ENCODE measurements at regions not wholly inside any gene's neighbourhood (a gene's known extent, or its start where the extent isn't known, plus 50 kb on each side); places are given as distances from the start of the nearest gene placed in this dataset.

- H3K18ac ChIP-seq (ENCODE audit: extremely low read depth, low read length) = no peak overlapping the region
- no peak overlapping the region for H2AFZ ChIP-seq (ENCODE audit: low read length)
- H2BK12ac ChIP-seq (ENCODE audit: low read depth, low read length) = no peak overlapping the region
- no peak overlapping the region for H3K56ac ChIP-seq (replicated peaks; ENCODE audit: insufficient read length, low read depth, low read length)
- no peaks in the 10 kb centered on the region for H3K27me3 ChIP-seq (replicated peaks in 1 of 4; ENCODE audit: control insufficient read depth in 3 of 4, extremely low read depth in 1 of 4, insufficient read depth in 3 of 4, low read length in 3 of 4)
- FAIRE-seq (no peak), DNase-seq (ENCODE audit: low read depth in 1 of 2, low spot score in 2 of 2) (no peak)
- H4K91ac ChIP-seq (replicated peaks; ENCODE audit: insufficient read length, low read length) = no peak overlapping the region
- no peak overlapping the region for H3K4ac ChIP-seq (replicated peaks; ENCODE audit: insufficient read length, low read depth, low read length)
- H3K23ac ChIP-seq (ENCODE audit: insufficient read length) = no peak overlapping the region
- no peaks in the 10 kb centered on the region for H4K20me1 ChIP-seq (replicated peaks in 1 of 2; ENCODE audit: control insufficient read depth in 1 of 2, insufficient read depth in 2 of 2, low read length in 2 of 2)
- H3K4me1 ChIP-seq (replicated peaks in 1 of 4; ENCODE audit: control insufficient read depth in 3 of 4, insufficient read depth in 4 of 4, low read length in 3 of 4) = no peaks in the 10 kb centered on the region
- H3K79me1 ChIP-seq (ENCODE audit: low read depth, low read length) = no peaks in the 10 kb centered on the region
- H3K9ac ChIP-seq (replicated peaks in 1 of 4; ENCODE audit: extremely low read depth in 1 of 4, low read depth in 3 of 4, low read length in 3 of 4) = no peak overlapping the region
- H3K23me2 ChIP-seq (ENCODE audit: low read depth, low read length) = 0 out of 2 replicates have a peak, but pooled peaks cover 1% of the 10 kb centered on the region
- H4K8ac ChIP-seq (ENCODE audit: extremely low read depth, insufficient read depth, low read length) = no peak overlapping the region
- no peak overlapping the region for H2AK5ac ChIP-seq (ENCODE audit: low read depth, low read length)
- H3K4me2 ChIP-seq (ENCODE audit: insufficient read depth in 1 of 2, low read depth in 2 of 2, low read length in 2 of 2) = no peak overlapping the region
- no peak overlapping the region for H3K4me3 ChIP-seq (ENCODE audit: extremely low read depth in 1 of 4, insufficient read depth in 2 of 4, low read depth in 3 of 4, low read length in 4 of 4)
- CTCF ChIA-PET (ENCODE audit: partially characterized antibody) = interaction anchor here (0.6 to 3.1 kb wide), 7 partner anchors 11 to 193 kb away, joined by 3 to 16 read pairs (median 4); no protein-coding TSS in a partner anchor
- H2BK15ac ChIP-seq (ENCODE audit: low read length) = no peak overlapping the region
- no peak overlapping the region for H3K27ac ChIP-seq (ENCODE audit: low read depth, low read length)
- no peaks in the 10 kb centered on the region for H3K9me3 ChIP-seq (ENCODE audit: insufficient read depth in 2 of 2, low read depth in 1 of 2, low read length in 1 of 2)
- H2BK120ac ChIP-seq (replicated peaks; ENCODE audit: low read depth, low read length) = no peak overlapping the region
- no peak overlapping the region for H2BK5ac ChIP-seq (ENCODE audit: low read depth, low read length)
- H3K79me2 ChIP-seq (ENCODE audit: control insufficient read depth in 1 of 2, insufficient read depth in 2 of 2, low read length in 2 of 2) = no peaks in the 10 kb centered on the region
- H3K14ac ChIP-seq (ENCODE audit: insufficient read length) = no peak overlapping the region
- TF ChIP-seq RNF2 (IDR thresholded peaks at IDR 0.05; ENCODE audit: borderline replicate concordance, low read depth, low read length, missing control alignments, poor library complexity, severe bottlenecking) (no peak), CHD2 (IDR thresholded peaks at IDR 0.05; ENCODE audit: low read length) (no peak), BCL11A (IDR thresholded peaks at IDR 0.05; ENCODE audit: low read depth in 2 of 2, low read length in 2 of 2) (no peak), TCF12 (IDR thresholded peaks at IDR 0.05; ENCODE audit: low read depth, low read length) (no peak), SRF (IDR thresholded peaks at IDR 0.05; ENCODE audit: low read depth, low read length) (no peak)
- H2BK20ac ChIP-seq (ENCODE audit: low read length) = no peak overlapping the region
- no peaks in the 10 kb centered on the region for H3K36me3 ChIP-seq (ENCODE audit: control insufficient read depth in 2 of 4, insufficient read depth in 4 of 4, low read length in 3 of 4)
- H4K5ac ChIP-seq (ENCODE audit: insufficient read length, low read depth, low read length) = no peak overlapping the region
- POLR2A ChIA-PET (ENCODE audit: partially characterized antibody) = no interaction called here
- WGBS, 2 experiments (ENCODE audit: extremely low coverage in 1 of 2, insufficient coverage in 1 of 2, insufficient read length in 1 of 2, insufficient replicate concordance in 2 of 2, low coverage in 1 of 2, low lambda C conversion rate in 2 of 2, missing lambda C conversion rate in 1 of 2) = 93% methylated on average over 4 of the region's 4 CpGs; no CpG with 5 or more reads in 1 of the 2 experiments
Observed at GRCh38 chr1:101455166-101455565, 218.3 kb downstream of the S1PR1 start.
